H9 (cell line): ENCODE measurements at regions not wholly inside any gene's neighbourhood (a gene's known extent, or its start where the extent isn't known, plus 50 kb on each side); places are given as distances from the start of the nearest gene placed in this dataset.

Experiments used
- DNase-seq: peaks from one replicate; pipeline ENCODE4 v3.0.0-alpha.2; 2017
- H2AFZ ChIP-seq: one replicate; pipeline ENCODE4 v1.6.1; 2013; ENCODE audit warnings: mild to moderate bottlenecking, low read length, control low read depth, moderate library complexity
- H2AK5ac ChIP-seq: 2 replicates; pipeline ENCODE4 v1.6.1; 2013; ENCODE audit warnings: low read length, control low read depth, mixed read lengths; ENCODE audit not compliant: insufficient read length
- H2BK120ac ChIP-seq: one replicate; pipeline ENCODE4 v1.6.1; 2013; ENCODE audit warnings: low read depth, mild to moderate bottlenecking, low read length, control low read depth, inconsistent platforms; ENCODE audit not compliant: poor library complexity, severe bottlenecking
- H2BK12ac ChIP-seq: 2 replicates; pipeline ENCODE4 v1.6.1; 2013; ENCODE audit warnings: low read length, control low read depth, mixed read lengths, low read depth; ENCODE audit not compliant: insufficient read length
- H2BK15ac ChIP-seq: 2 replicates; pipeline ENCODE4 v1.6.1; 2013; ENCODE audit warnings: low read depth, low read length, control low read depth
- H2BK20ac ChIP-seq: one replicate; pipeline ENCODE4 v1.6.1; 2013; ENCODE audit warnings: low read depth, mild to moderate bottlenecking, low read length, control low read depth, inconsistent platforms; ENCODE audit not compliant: poor library complexity, severe bottlenecking
- H2BK5ac ChIP-seq: 2 replicates; pipeline ENCODE4 v1.6.1; 2013; ENCODE audit warnings: low read length, control low read depth, mixed read lengths; ENCODE audit not compliant: insufficient read length
- H3K14ac ChIP-seq: 2 replicates; pipeline ENCODE4 v1.6.1; 2013; ENCODE audit warnings: low read length, control low read depth; ENCODE audit not compliant: insufficient read depth
- H3K18ac ChIP-seq: 2 replicates; pipeline ENCODE4 v1.6.1; 2013; ENCODE audit warnings: low read depth, mild to moderate bottlenecking, mixed read lengths, low read length, control low read depth; ENCODE audit not compliant: insufficient read length
- H3K23ac ChIP-seq: 2 replicates; pipeline ENCODE4 v1.6.1; 2013; ENCODE audit warnings: low read length, control low read depth, mixed read lengths, low read depth; ENCODE audit not compliant: insufficient read length
- H3K23me2 ChIP-seq: 2 replicates; pipeline ENCODE4 v1.6.1; 2013; ENCODE audit warnings: low read depth, mild to moderate bottlenecking, mixed read lengths, low read length, control low read depth; ENCODE audit not compliant: insufficient read length, poor library complexity, severe bottlenecking
- H3K27ac ChIP-seq: 2 replicates; pipeline ENCODE4 v1.5.1; 2013; ENCODE audit warnings: low read length, control low read depth, mixed read lengths, low read depth; ENCODE audit not compliant: insufficient read length
- H3K27me3 ChIP-seq: 2 replicates; pipeline ENCODE4 v1.6.1; 2013; ENCODE audit warnings: low read length, control low read depth, inconsistent platforms; ENCODE audit not compliant: insufficient read depth
- H3K4ac ChIP-seq: 2 replicates; pipeline ENCODE4 v1.6.1; 2013; ENCODE audit warnings: low read depth, mild to moderate bottlenecking, control low read depth, inconsistent platforms, low read length, moderate library complexity
- H3K4me1 ChIP-seq: 2 replicates; pipeline ENCODE4 v1.6.1; 2013; ENCODE audit warnings: low read length, control low read depth, inconsistent platforms; ENCODE audit not compliant: insufficient read depth
- H3K4me2 ChIP-seq: 2 replicates; pipeline ENCODE4 v1.6.1; 2013; ENCODE audit warnings: low read length, control low read depth, mixed read lengths; ENCODE audit not compliant: insufficient read length, insufficient read depth
- H3K56ac ChIP-seq: 2 replicates; pipeline ENCODE4 v1.6.1; 2013; ENCODE audit warnings: low read depth, mild to moderate bottlenecking, mixed read lengths, low read length, control low read depth; ENCODE audit not compliant: insufficient read length
- H3K79me1 ChIP-seq: 2 replicates; pipeline ENCODE4 v1.6.1; 2013; ENCODE audit warnings: low read depth, mild to moderate bottlenecking, moderate library complexity, low read length, control low read depth, inconsistent platforms; ENCODE audit not compliant: insufficient read depth, poor library complexity, severe bottlenecking
- H3K79me2 ChIP-seq: 2 replicates; pipeline ENCODE4 v1.6.1; 2013; ENCODE audit warnings: low read length, control low read depth, inconsistent platforms; ENCODE audit not compliant: insufficient read depth
- H3K9ac ChIP-seq: 2 replicates; pipeline ENCODE4 v1.6.1; 2013; ENCODE audit warnings: low read length, control low read depth, mixed read lengths; ENCODE audit not compliant: insufficient read length; ENCODE audit errors: extremely low read depth
- H3K9me3 ChIP-seq: one replicate; pipeline ENCODE4 v1.6.1; 2013; ENCODE audit warnings: low read depth, low read length, inconsistent platforms; ENCODE audit not compliant: control insufficient read depth
- H3T11ph ChIP-seq: one replicate; pipeline ENCODE4 v1.6.1; 2013; ENCODE audit warnings: mild to moderate bottlenecking, low read length, control low read depth, inconsistent platforms
- H4K20me1 ChIP-seq: one replicate; pipeline ENCODE4 v1.6.1; 2013; ENCODE audit not compliant: control insufficient read depth, insufficient read length, insufficient read depth
- H4K5ac ChIP-seq: 2 replicates; pipeline ENCODE4 v1.6.1; 2013; ENCODE audit warnings: low read depth, mild to moderate bottlenecking, mixed read lengths, low read length, control low read depth; ENCODE audit not compliant: insufficient read length
- H4K8ac ChIP-seq: replicated peaks from 2 replicates; pipeline ENCODE4 v1.6.1; 2013; ENCODE audit warnings: low read length, control low read depth, mixed read lengths, low read depth; ENCODE audit not compliant: insufficient read length
- H4K91ac ChIP-seq: 2 replicates; pipeline ENCODE4 v1.6.1; 2013; ENCODE audit warnings: low read depth, mild to moderate bottlenecking, moderate library complexity, mixed read lengths, low read length, control low read depth; ENCODE audit not compliant: insufficient read length
- H3K27ac Mint-ChIP-seq, 3 experiments: 2 replicates in 2 of 3; 3 replicates in 1 of 3; pipeline ENCODE4 v1.8.0; 2020 to 2021; ENCODE audit warnings: mixed read lengths in 3 of 3, mild to moderate bottlenecking in 1 of 3, moderate library complexity in 1 of 3
- H3K27me3 Mint-ChIP-seq: 2 replicates; pipeline ENCODE4 v1.8.0; 2021; ENCODE audit warnings: low read depth, mild to moderate bottlenecking, moderate library complexity, mixed read lengths
- H3K36me3 Mint-ChIP-seq, 3 experiments: 2 replicates in 2 of 3; 3 replicates in 1 of 3; pipeline ENCODE4 v1.8.0; 2020 to 2021; ENCODE audit warnings: low read depth in 3 of 3, mixed read lengths in 3 of 3; ENCODE audit not compliant: insufficient read depth in 1 of 3
- H3K4me1 Mint-ChIP-seq, 2 experiments: 2 replicates each; pipeline ENCODE4 v1.8.0; 2020; ENCODE audit warnings: mixed read lengths in 2 of 2
- H3K4me3 Mint-ChIP-seq, 2 experiments: 2 replicates in 1 of 2; 3 replicates in 1 of 2; pipeline ENCODE4 v1.8.0; 2020 to 2021; ENCODE audit warnings: mild to moderate bottlenecking in 2 of 2, mixed read lengths in 2 of 2, moderate library complexity in 1 of 2
- H3K9me3 Mint-ChIP-seq, 2 experiments: 2 replicates in 1 of 2; 3 replicates in 1 of 2; pipeline ENCODE4 v1.8.0; 2020; ENCODE audit warnings: mild to moderate bottlenecking in 2 of 2, mixed read lengths in 2 of 2, moderate library complexity in 1 of 2
- WGBS: extraction: QIAGEN DNeasy Blood & Tissue Kit; methylation state at CpG from one replicate; pipeline ENCODE4 v1.1.7; 2013; ENCODE audit warnings: missing lambda C conversion rate, low lambda C conversion rate, mixed read lengths; ENCODE audit not compliant: insufficient read length; ENCODE audit errors: extremely low coverage; 5-methylcytosine and 5-hydroxymethylcytosine counted together
- TF ChIP-seq, protein P1 (sequence below): fragments of 200-600 bp; sonication (generic); conservative IDR thresholded peaks from 3 replicates; pipeline ENCODE4 v1.8.0; 2021; ENCODE audit warnings: antibody characterized with exemption, mild to moderate bottlenecking

DNA sequence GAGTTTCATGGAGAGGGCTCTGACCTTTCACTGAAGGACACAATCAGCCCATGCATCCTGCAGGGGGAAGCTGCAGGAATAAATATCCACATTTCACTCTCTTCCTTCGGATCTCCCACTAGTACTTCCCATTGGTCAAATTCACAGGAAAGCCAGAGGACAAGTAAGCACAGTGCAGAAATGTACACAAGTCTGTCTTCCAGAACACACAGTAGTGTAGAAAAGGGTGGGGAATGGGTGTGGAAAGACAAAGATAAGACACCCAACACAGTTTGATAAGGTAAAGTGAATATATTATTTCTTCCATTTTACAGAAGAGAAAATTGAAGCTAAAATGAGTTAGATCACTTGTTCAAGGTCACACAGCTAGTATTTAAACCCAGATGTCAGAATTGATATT lies 81.1 kb upstream of the PCDH19 start:
- no CpG with 5 or more reads among the region's 1 CpG for WGBS
- Histone ChIP-seq H2BK15ac (no peak overlapping the region), H3K79me2 (no peaks in the 10 kb centered on the region), H3K4ac (no peak overlapping the region), H2AK5ac (no peak overlapping the region), H3K9me3 (no peaks in the 10 kb centered on the region), H3K27me3 (no peaks in the 10 kb centered on the region), H3K79me1 (no peaks in the 10 kb centered on the region), H2BK120ac (no peak overlapping the region), H3K14ac (no peak overlapping the region), H2AFZ (no peak overlapping the region), H3K27ac (no peak overlapping the region), H4K20me1 (no peaks in the 10 kb centered on the region), H3K23ac (no peak overlapping the region), H3K9ac (no peak overlapping the region), H3K23me2 (no peaks in the 10 kb centered on the region), H2BK5ac (no peak overlapping the region), H3K4me2 (no peak overlapping the region), H3K18ac (no peak overlapping the region), H4K91ac (no peak overlapping the region), H4K5ac (no peak overlapping the region), H3T11ph (no peak overlapping the region), H4K8ac (no peak overlapping the region), H3K4me1 (peaks cover 2% of the 10 kb centered on the region; the same call in 1 of the 2 replicates), H2BK20ac (no peak overlapping the region), H3K56ac (no peak overlapping the region), H2BK12ac (no peak overlapping the region)
- Mint-ChIP-seq H3K36me3 (0 out of 7 replicates have a peak, but pooled peaks cover 0 to 3% (median 0%) of the 10 kb centered on the region in 3 experiments), H3K27me3 (no peaks in the 10 kb centered on the region; the same call in 1 of the 2 replicates), H3K4me3 (no peak overlapping the region), H3K4me1 (peaks cover 10% of the 10 kb centered on the region in 2 experiments), H3K27ac (no peak overlapping the region), H3K9me3 (peaks cover 0 to 39% of the 10 kb centered on the region in 2 experiments; a peak in 3 of 5 replicates)
- TF ChIP-seq, protein P1, sequence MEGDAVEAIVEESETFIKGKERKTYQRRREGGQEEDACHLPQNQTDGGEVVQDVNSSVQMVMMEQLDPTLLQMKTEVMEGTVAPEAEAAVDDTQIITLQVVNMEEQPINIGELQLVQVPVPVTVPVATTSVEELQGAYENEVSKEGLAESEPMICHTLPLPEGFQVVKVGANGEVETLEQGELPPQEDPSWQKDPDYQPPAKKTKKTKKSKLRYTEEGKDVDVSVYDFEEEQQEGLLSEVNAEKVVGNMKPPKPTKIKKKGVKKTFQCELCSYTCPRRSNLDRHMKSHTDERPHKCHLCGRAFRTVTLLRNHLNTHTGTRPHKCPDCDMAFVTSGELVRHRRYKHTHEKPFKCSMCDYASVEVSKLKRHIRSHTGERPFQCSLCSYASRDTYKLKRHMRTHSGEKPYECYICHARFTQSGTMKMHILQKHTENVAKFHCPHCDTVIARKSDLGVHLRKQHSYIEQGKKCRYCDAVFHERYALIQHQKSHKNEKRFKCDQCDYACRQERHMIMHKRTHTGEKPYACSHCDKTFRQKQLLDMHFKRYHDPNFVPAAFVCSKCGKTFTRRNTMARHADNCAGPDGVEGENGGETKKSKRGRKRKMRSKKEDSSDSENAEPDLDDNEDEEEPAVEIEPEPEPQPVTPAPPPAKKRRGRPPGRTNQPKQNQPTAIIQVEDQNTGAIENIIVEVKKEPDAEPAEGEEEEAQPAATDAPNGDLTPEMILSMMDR = no peak
- DNase-seq = no peak
